ENCODE measurements at regions not wholly inside any gene's neighbourhood (a gene's known extent, or its start where the extent isn't known, plus 50 kb on each side); places are given as distances from the start of the nearest gene placed in this dataset.

- no peaks in the 10 kb centered on the region for H3K27me3 ChIP-seq
- no peaks in the 10 kb centered on the region for H3K36me3 ChIP-seq
- intact Hi-C loops (cut with DNase I) = no loop called here
- no peak overlapping the region for H3K27ac ChIP-seq
- no peak overlapping the region for H3K9ac ChIP-seq (ENCODE audit: low read depth in 2 of 2, low read length in 2 of 2)
- H3K4me1 ChIP-seq = no peaks in the 10 kb centered on the region
- no peaks in the 10 kb centered on the region for H3K9me3 ChIP-seq
- TF ChIP-seq CTCF (IDR thresholded peaks at IDR 0.05) = no peak
- H3K4me3 ChIP-seq = no peak overlapping the region
- DNase-seq = no peak
Observed at GRCh38 chr14:61954306-61954705, 192.1 kb downstream of the SNAPC1 start.

- no peaks in the 10 kb centered on the region for H3K4me1 ChIP-seq
- H3K9me3 ChIP-seq = no peaks in the 10 kb centered on the region
- intact Hi-C loops (cut with DNase I) = no loop called here
- no peak for DNase-seq
- no peak overlapping the region for H3K9ac ChIP-seq (ENCODE audit: low read depth in 2 of 2, low read length in 2 of 2)
- H3K36me3 ChIP-seq = no peaks in the 10 kb centered on the region
- no peak overlapping the region for H3K4me3 ChIP-seq
- H3K27ac ChIP-seq = no peak overlapping the region
- TF ChIP-seq CTCF (IDR thresholded peaks at IDR 0.05) = no peak
- no peaks in the 10 kb centered on the region for H3K27me3 ChIP-seq
Observed at GRCh38 chr14:61956517-61956916, 194.3 kb downstream of the SNAPC1 start.

GRCh38 chr14:61959348-61959747 is 197.1 kb downstream of the SNAPC1 start:
- H3K4me3 ChIP-seq = no peak overlapping the region
- intact Hi-C loops (cut with DNase I) = no loop called here
- no peak for DNase-seq

GRCh38 chr14:61961369-61961768 is 199.1 kb downstream of the SNAPC1 start:
- H3K9me3 ChIP-seq = no peaks in the 10 kb centered on the region
- no peak for TF ChIP-seq CTCF (IDR thresholded peaks at IDR 0.05)
- H3K36me3 ChIP-seq = no peaks in the 10 kb centered on the region
- no peak overlapping the region for H3K4me3 ChIP-seq
- intact Hi-C loops (cut with DNase I) = no loop called here
- no peak for DNase-seq
- no peaks in the 10 kb centered on the region for H3K4me1 ChIP-seq
- no peak overlapping the region for H3K9ac ChIP-seq (ENCODE audit: low read depth in 2 of 2, low read length in 2 of 2)
- H3K27me3 ChIP-seq = no peaks in the 10 kb centered on the region
- no peak overlapping the region for H3K27ac ChIP-seq

More at GRCh38 chr14:61959348-61959747, 197.1 kb downstream of the SNAPC1 start:
- no peak for TF ChIP-seq CTCF (IDR thresholded peaks at IDR 0.05)
- Histone ChIP-seq H3K4me1 (no peaks in the 10 kb centered on the region), H3K27me3 (no peaks in the 10 kb centered on the region), H3K9ac (ENCODE audit: low read depth in 2 of 2, low read length in 2 of 2) (no peak overlapping the region), H3K27ac (no peak overlapping the region), H3K36me3 (no peaks in the 10 kb centered on the region), H3K9me3 (no peaks in the 10 kb centered on the region)

GRCh38 chr14:61963926-61964325 is 201.7 kb downstream of the SNAPC1 start:
- Histone ChIP-seq H3K4me1 (no peaks in the 10 kb centered on the region), H3K27me3 (no peaks in the 10 kb centered on the region), H3K36me3 (no peaks in the 10 kb centered on the region), H3K4me3 (no peak overlapping the region), H3K9ac (ENCODE audit: low read depth in 2 of 2, low read length in 2 of 2) (no peak overlapping the region), H3K9me3 (no peaks in the 10 kb centered on the region), H3K27ac (no peak overlapping the region)
- no peak for TF ChIP-seq CTCF (IDR thresholded peaks at IDR 0.05)
- intact Hi-C loops (cut with DNase I) = no loop called here
- no peak for DNase-seq
